GM20000 (cell line): ENCODE measurements at regions not wholly inside any gene's neighbourhood (a gene's known extent, or its start where the extent isn't known, plus 50 kb on each side); places are given as distances from the start of the nearest gene placed in this dataset.

Experiments used
- DNase-seq: peaks from one replicate; pipeline ENCODE4 v3.0.0; 2012; ENCODE audit warnings: low spot score
- TF ChIP-seq, protein P1 (sequence below): IDR thresholded peaks from 2 replicates; pipeline ENCODE4 v1.5.1; 2012; ENCODE audit warnings: mild to moderate bottlenecking, control low read depth; ENCODE audit errors: extremely low read depth, missing control alignments

DNA sequence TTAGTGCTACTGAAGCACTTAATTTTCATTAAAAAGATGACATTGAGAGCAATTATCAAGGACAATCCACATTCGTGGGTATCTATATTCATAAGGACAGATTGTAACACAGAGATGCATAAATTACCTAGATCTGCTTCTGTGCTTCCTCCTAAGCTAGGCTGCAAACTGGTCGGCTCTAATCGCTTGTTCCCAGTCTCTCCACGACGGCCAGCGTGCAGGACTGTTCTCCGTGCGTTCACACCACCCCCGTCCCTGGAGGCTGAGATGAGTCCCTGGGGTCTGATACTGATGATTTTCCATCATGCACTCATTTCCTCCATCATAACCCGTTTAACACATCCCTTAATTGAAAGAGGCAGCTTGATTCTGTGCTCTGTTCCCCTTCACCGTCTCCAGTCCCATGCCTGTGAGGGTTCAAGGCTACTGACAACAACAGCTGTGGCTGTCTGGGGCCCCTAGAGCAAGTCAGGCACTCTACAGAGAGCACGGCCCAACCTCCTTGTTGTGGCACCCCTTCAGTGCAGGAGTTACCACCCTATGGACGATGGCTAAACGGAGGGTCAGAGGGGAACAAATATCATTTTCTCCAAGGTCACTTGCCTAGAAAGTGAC lies 469.6 kb downstream of the NPHP4 start:
- TF ChIP-seq, protein P1, sequence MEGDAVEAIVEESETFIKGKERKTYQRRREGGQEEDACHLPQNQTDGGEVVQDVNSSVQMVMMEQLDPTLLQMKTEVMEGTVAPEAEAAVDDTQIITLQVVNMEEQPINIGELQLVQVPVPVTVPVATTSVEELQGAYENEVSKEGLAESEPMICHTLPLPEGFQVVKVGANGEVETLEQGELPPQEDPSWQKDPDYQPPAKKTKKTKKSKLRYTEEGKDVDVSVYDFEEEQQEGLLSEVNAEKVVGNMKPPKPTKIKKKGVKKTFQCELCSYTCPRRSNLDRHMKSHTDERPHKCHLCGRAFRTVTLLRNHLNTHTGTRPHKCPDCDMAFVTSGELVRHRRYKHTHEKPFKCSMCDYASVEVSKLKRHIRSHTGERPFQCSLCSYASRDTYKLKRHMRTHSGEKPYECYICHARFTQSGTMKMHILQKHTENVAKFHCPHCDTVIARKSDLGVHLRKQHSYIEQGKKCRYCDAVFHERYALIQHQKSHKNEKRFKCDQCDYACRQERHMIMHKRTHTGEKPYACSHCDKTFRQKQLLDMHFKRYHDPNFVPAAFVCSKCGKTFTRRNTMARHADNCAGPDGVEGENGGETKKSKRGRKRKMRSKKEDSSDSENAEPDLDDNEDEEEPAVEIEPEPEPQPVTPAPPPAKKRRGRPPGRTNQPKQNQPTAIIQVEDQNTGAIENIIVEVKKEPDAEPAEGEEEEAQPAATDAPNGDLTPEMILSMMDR = no peak

DNA sequence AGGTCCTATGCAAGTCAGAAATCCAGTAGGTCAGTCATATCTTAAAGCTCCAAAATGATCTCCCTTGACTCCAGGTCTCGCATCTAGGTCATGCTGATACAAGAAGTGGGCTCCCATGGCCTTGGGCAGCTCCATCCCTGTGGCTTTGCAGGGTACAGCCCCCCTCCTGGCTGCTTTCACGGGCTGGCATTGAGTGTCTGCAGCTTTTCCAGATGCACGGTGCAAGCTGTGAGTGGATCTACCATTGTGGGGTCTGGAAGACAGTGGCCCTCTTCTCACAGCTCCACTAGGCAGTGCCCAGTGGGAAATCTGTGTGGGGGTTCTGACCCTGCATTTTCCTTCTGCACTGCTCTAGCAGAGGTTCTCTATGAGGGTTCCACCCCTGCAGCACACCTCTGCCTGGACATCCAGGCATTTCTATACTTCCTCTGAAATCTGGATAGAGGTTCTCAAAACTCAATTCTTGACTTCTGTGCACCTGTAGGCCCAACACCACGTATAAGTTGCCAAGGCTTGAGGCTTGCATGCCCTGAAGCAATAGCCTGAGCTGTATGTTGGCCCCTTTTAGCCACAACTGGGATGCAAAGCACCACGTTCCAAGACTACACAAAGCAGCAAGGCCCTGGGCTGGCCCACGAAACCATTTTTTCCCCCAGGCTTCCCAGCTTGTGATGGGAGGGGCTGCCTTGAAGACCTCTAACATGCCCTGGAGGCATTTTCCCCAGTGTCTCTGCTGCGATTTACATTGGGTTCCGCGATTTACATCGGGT lies 472.7 kb downstream of the NPHP4 start:
- DNase-seq = no peak
- TF ChIP-seq, protein P1 = no peak

More for the DNA sequence above, 469.6 kb downstream of the NPHP4 start:
- no peak for DNase-seq

DNA sequence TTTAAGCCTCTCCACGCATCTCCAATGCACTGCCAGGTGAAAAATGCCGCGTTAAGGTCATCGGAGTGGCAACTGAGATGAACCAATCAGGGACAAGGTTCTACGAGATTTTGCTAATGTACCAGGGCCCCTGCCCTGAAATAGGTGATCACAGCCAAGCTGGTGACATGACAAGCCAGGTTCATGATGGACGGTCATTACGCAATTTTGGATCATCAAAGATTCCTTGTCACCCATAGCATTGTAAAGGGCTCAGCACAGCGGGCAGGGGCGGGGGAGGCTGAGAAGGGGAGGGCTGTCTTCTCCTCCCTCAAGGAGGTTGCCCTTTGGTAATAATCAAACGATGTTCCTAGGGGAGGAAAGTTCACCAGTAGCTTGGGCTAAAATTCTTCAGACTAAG lies 475.5 kb downstream of the NPHP4 start:
- no peak for DNase-seq
- TF ChIP-seq, protein P1 = no peak

DNA sequence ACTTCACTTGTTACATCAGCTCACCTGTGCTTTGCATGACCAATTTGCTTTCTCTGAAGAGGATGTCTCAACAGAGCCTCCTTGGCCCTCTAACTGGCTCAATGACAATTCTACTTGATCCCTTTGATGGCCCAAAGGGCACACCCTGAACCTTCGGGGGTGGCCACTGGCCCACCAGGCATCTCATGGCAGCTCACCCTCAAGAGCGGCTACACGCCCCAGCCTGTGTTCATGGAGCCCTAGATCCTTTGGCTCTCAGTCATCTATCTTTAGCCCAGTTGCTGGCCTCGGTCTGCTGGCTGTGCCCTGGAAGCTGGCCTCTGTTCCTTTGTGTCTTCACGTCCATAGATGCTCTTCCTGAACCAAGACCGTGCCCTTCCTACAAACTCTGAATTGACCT lies 476.7 kb downstream of the NPHP4 start:
- TF ChIP-seq, protein P1 = no peak
- DNase-seq = no peak

DNA sequence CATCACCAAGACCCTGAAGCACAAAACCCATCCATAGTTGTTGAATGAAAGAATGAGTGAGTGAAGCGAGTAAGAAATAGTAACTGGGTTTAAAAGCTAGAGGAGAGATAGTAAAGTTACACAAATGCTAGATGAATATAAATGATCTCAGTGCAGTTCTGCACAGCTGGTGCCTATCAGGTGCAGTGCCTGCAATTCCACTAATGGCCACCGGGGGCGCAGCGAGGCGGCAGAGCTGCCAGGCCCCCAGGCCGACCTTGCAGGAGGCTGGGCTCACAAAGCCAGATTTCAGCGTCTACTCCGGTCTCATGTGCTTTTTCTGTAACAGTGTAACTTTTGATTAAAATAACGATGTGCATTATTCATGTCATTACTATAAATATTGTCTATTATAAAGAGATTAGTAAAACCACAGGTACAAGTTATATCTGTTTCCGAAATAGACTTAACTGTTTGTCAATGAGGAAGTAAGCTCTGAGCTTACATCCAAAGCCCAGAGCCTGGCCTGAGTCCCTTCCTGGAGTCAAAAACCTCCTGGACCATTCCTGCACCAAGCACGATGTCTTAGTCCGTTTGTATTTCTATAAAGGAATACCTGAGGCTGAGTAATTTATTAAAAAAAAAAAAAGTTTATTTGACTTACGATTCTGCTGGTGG lies 477.6 kb downstream of the NPHP4 start:
- DNase-seq = peak; percentile 81

DNA sequence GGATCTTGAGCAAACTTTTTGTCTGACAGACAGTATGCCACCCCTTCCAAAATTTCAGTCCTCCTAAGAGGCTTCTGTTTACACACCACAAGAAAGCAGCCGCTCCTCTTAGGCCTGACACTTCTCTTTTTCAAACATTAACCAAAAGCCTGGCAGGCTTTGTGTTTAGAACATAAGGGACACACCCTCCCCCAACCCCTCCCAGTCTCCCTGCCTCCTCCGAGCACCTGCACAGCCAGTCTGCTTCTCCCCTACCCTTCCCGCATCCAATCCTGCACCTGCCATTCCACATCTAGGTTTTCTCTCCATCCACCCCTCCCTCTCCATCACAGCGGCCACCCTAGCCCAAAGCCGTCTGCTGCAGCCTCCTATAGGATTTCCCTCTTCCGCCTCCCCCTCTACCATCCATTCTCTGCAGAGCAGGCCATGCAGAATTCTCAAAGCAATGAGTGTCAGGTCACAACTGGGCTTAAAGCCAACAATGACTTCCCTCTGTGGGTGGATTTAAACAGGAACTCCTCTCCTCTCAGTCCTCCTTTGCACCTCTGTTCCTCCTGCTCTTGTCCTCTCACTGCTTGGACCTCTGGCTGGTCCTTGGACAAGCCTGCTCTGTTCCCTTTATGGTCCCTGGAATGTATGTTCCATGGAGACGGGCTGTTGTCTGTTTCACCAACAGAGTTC lies 478.2 kb downstream of the NPHP4 start:
- TF ChIP-seq, protein P1 = no peak
- no peak for DNase-seq

More for the DNA sequence above, 477.6 kb downstream of the NPHP4 start:
- TF ChIP-seq, protein P1 = peak; percentile 99
